ENCODE measurements at regions not wholly inside any gene's neighbourhood (a gene's known extent, or its start where the extent isn't known, plus 50 kb on each side); places are given as distances from the start of the nearest gene placed in this dataset.

DNA sequence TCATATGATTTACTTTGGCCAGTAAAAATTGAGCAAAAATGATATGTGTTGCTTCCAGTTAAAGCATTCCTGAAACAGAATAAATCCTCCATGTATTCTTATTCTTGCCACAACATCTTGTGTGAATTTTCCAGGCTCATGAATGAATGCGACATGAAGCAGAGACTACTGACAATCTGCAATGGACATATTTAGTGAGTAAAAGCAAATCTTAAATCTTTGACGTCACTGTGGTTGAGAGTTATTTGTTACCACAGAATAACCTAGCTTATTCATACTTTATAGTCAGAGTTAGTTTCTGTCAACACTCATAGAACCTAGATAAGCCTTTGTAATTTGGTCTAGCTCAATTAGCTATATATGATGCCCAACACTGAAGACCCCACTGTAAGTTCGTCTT is 1443.1 kb downstream of the PCDH9 start:
- no peaks in the 10 kb centered on the region for H3K36me3 ChIP-seq (ENCODE audit: control insufficient read depth in 2 of 2, insufficient read depth in 2 of 2, low read length in 1 of 2)
- FAIRE-seq (no peak), DNase-seq (ENCODE audit: low read depth, low spot score) (no peak), ATAC-seq (no peak)
- SMC1A ChIA-PET (ENCODE audit: uncharacterized antibody, unreplicated experiment), result no interaction called here
- TF ChIP-seq, protein P1, sequence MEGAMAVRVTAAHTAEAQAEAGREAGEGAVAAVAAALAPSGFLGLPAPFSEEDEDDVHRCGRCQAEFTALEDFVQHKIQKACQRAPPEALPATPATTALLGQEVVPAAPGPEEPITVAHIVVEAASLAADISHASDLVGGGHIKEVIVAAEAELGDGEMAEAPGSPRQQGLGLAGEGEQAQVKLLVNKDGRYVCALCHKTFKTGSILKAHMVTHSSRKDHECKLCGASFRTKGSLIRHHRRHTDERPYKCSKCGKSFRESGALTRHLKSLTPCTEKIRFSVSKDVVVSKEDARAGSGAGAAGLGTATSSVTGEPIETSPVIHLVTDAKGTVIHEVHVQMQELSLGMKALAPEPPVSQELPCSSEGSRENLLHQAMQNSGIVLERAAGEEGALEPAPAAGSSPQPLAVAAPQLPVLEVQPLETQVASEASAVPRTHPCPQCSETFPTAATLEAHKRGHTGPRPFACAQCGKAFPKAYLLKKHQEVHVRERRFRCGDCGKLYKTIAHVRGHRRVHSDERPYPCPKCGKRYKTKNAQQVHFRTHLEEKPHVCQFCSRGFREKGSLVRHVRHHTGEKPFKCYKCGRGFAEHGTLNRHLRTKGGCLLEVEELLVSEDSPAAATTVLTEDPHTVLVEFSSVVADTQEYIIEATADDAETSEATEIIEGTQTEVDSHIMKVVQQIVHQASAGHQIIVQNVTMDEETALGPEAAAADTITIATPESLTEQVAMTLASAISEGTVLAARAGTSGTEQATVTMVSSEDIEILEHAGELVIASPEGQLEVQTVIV (IDR thresholded peaks at IDR 0.05; ENCODE audit: borderline replicate concordance, partially characterized antibody), result no peak
- TF ChIP-seq KDM1A (IDR thresholded peaks at IDR 0.05; ENCODE audit: borderline replicate concordance) (no peak), SMAD1 (IDR thresholded peaks at IDR 0.05; ENCODE audit: low read depth, partially characterized antibody) (no peak), TARDBP (IDR thresholded peaks at IDR 0.05; ENCODE audit: borderline replicate concordance) (no peak)
- RAD21 ChIA-PET (ENCODE audit: unreplicated experiment), result no interaction called here
- no TSS peak for BruUV-seq (replicated peaks)
- no peak overlapping the region for H3K4me3 ChIP-seq
- no peak overlapping the region for H3K9ac ChIP-seq (ENCODE audit: control insufficient read depth, insufficient read depth, low read length)
- no peaks in the 10 kb centered on the region for H3K4me1 ChIP-seq (ENCODE audit: control insufficient read depth, insufficient read depth, low read length)
- H4K20me1 ChIP-seq (ENCODE audit: control insufficient read depth, insufficient read depth), result no peaks in the 10 kb centered on the region
- no peak overlapping the region for H2AFZ ChIP-seq (ENCODE audit: control insufficient read depth, low read depth, low read length)
- POLR2A ChIA-PET, result no interaction called here
- H3K79me2 ChIP-seq (ENCODE audit: control insufficient read depth, insufficient read depth, low read length), result no peaks in the 10 kb centered on the region
- H3K27ac ChIP-seq (ENCODE audit: control insufficient read depth, insufficient read depth), result no peak overlapping the region
- intact Hi-C loops (cut with micrococcal nuclease; ENCODE audit: unreplicated experiment) (no loop called here), in situ Hi-C loops (cut with MboI) (no loop called here)
- no peaks in the 10 kb centered on the region for H3K27me3 ChIP-seq (replicated peaks in 1 of 2; ENCODE audit: control insufficient read depth in 2 of 2, insufficient read depth in 2 of 2, low read length in 1 of 2)
- CTCF ChIA-PET, result no interaction called here
- no peaks in the 10 kb centered on the region for H3K9me3 ChIP-seq (replicated peaks; ENCODE audit: control insufficient read depth, insufficient read depth, low read length)
- H3K4me2 ChIP-seq (ENCODE audit: control insufficient read depth, insufficient read depth), result no peak overlapping the region
- WGBS (ENCODE audit: insufficient coverage, insufficient replicate concordance, low lambda C conversion rate, missing lambda C conversion rate), result 57% methylated on average over 3 of the region's 3 CpGs

DNA sequence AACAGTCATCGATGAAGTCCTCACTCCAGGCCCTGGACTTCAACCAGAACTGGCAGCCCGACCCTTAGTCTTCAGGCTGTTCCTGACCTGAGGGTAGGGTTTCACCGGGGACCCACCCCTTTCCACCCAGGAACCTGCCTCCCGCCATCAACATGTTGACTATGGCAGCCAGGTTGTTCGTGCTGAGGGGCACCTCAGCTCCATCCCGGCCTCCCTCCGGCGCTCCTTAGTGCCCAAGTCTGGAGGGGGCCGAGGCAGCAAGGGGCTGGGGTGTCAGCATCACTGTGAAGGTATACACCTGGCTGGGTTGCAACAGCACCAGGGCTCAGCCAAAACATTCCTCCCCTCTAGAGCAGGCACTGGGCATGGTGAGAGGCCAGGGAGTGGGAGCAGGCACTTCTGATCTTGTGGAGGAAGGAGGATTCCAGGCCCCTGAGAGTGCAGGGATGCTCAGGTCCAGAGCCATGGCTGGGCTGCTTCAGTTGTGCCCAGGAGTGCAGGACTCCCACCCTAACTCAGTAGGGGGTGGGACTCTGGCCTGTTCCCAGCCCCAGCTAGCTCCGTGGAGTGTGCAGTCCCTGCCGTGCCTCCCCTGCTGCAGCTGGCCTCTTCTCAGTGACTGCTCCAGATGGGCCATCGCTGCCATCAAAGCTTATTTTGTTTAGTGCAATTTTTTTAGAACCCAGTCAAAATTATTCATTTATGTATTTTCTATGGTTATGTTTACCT is 1445.9 kb downstream of the PCDH9 start:
- Histone ChIP-seq H3K27me3 (replicated peaks in 1 of 2; ENCODE audit: control insufficient read depth in 2 of 2, insufficient read depth in 2 of 2, low read length in 1 of 2) (no peaks in the 10 kb centered on the region), H3K9ac (ENCODE audit: control insufficient read depth, insufficient read depth, low read length) (no peak overlapping the region), H3K4me2 (ENCODE audit: control insufficient read depth, insufficient read depth) (no peak overlapping the region), H2AFZ (ENCODE audit: control insufficient read depth, low read depth, low read length) (no peak overlapping the region), H4K20me1 (ENCODE audit: control insufficient read depth, insufficient read depth) (no peaks in the 10 kb centered on the region), H3K36me3 (ENCODE audit: control insufficient read depth in 2 of 2, insufficient read depth in 2 of 2, low read length in 1 of 2) (no peaks in the 10 kb centered on the region), H3K4me3 (no peak overlapping the region), H3K4me1 (ENCODE audit: control insufficient read depth, insufficient read depth, low read length) (no peaks in the 10 kb centered on the region), H3K79me2 (ENCODE audit: control insufficient read depth, insufficient read depth, low read length) (no peaks in the 10 kb centered on the region), H3K27ac (ENCODE audit: control insufficient read depth, insufficient read depth) (no peak overlapping the region), H3K9me3 (replicated peaks; ENCODE audit: control insufficient read depth, insufficient read depth, low read length) (no peaks in the 10 kb centered on the region)
- RAD21 ChIA-PET (ENCODE audit: unreplicated experiment), result no interaction called here
- in situ Hi-C loops (cut with MboI), result no loop called here
- CTCF ChIA-PET, result no interaction called here
- DNase-seq (ENCODE audit: low read depth, low spot score), result no peak
- SMC1A ChIA-PET (ENCODE audit: uncharacterized antibody, unreplicated experiment), result no interaction called here
- intact Hi-C loops (cut with micrococcal nuclease; ENCODE audit: unreplicated experiment), result no loop called here
- BruUV-seq (replicated peaks), result no TSS peak
- 37% methylated on average over 12 of the region's 12 CpGs for WGBS (ENCODE audit: insufficient coverage, insufficient replicate concordance, low lambda C conversion rate, missing lambda C conversion rate)
- POLR2A ChIA-PET, result no interaction called here
- FAIRE-seq, result no peak
- ATAC-seq, result no peak
- TF ChIP-seq MYB (IDR thresholded peaks at IDR 0.05; ENCODE audit: borderline replicate concordance, low read depth, low read length), result no peak
- TF ChIP-seq EGR1 (IDR thresholded peaks at IDR 0.05; ENCODE audit: borderline replicate concordance in 1 of 2, low read depth in 2 of 2, low read length in 2 of 2), result no peak
- no peak for TF ChIP-seq USF1 (IDR thresholded peaks at IDR 0.05; ENCODE audit: borderline replicate concordance, extremely low read length, insufficient read depth, low read depth, low read length)
- no peak for TF ChIP-seq JUNB (IDR thresholded peaks at IDR 0.05)
- TF ChIP-seq GATAD2B (conservative IDR thresholded peaks at IDR 0.05; ENCODE audit: low read depth), result no peak
- no peak for TF ChIP-seq HDAC6 (IDR thresholded peaks at IDR 0.05; ENCODE audit: unreplicated experiment)
- no peak for TF ChIP-seq CBFB (IDR thresholded peaks at IDR 0.05; ENCODE audit: low read depth)
- TF ChIP-seq FOXM1 (IDR thresholded peaks at IDR 0.05; ENCODE audit: low read depth, low read length), result no peak
